Keratinocyte (primary cell): ENCODE measurements at regions not wholly inside any gene's neighbourhood (a gene's known extent, or its start where the extent isn't known, plus 50 kb on each side); places are given as distances from the start of the nearest gene placed in this dataset.
A peak's percentile ranks its signal among the peaks of the same experiment; 100 is the strongest.

Experiments used
- DNase-seq: peaks from one replicate; pipeline ENCODE4 v3.0.0-alpha.2; 2011; ENCODE audit warnings: low read depth, missing footprints, low spot score
- FAIRE-seq: peaks from 2 replicates; lab custom pipeline; 2011; peaks lifted over from hg19 to GRCh38; lab: Jason Lieb, UNC
- H2AFZ ChIP-seq: 2 replicates; pipeline ENCODE4 v1.6.0; 2012; ENCODE audit warnings: low read length, control low read depth, inconsistent platforms; ENCODE audit not compliant: control insufficient read depth
- H3K27ac ChIP-seq: 2 replicates; pipeline ENCODE4 v1.5.1; 2011; ENCODE audit warnings: low read length; ENCODE audit not compliant: control insufficient read depth, insufficient read depth
- H3K27me3 ChIP-seq: 3 replicates; pipeline ENCODE4 v1.6.0; 2011; ENCODE audit warnings: low read length; ENCODE audit not compliant: control insufficient read depth, insufficient read depth; ENCODE audit errors: extremely low read depth
- H3K36me3 ChIP-seq, 2 experiments: 2 replicates in 1 of 2; 3 replicates in 1 of 2; pipeline ENCODE4 v1.5.1; 2011; ENCODE audit warnings: low read length in 2 of 2, mild to moderate bottlenecking in 1 of 2; ENCODE audit not compliant: control insufficient read depth in 2 of 2, insufficient read depth in 2 of 2; ENCODE audit errors: extremely low read depth in 1 of 2
- H3K4me1 ChIP-seq: 3 replicates; pipeline ENCODE4 v1.5.1; 2011; ENCODE audit warnings: low read length; ENCODE audit not compliant: control insufficient read depth, insufficient read depth; ENCODE audit errors: extremely low read depth
- H3K4me2 ChIP-seq: 3 replicates; pipeline ENCODE4 v1.6.0; 2011; ENCODE audit warnings: low read depth, low read length; ENCODE audit not compliant: control insufficient read depth, insufficient read depth; ENCODE audit errors: extremely low read depth
- H3K4me3 ChIP-seq, 3 experiments: fragments of 200-600 bp in 1 of 3; sonication (generic) in 1 of 3; 2 replicates in 2 of 3; 3 replicates in 1 of 3; pipeline ENCODE4 v1.5.1; 2011 to 2016; ENCODE audit warnings: low read length in 3 of 3, mild to moderate bottlenecking in 3 of 3, control low read depth in 2 of 3, inconsistent platforms in 1 of 3, low read depth in 1 of 3, mixed read lengths in 1 of 3, mixed run types in 1 of 3, moderate library complexity in 1 of 3; ENCODE audit not compliant: control insufficient read depth in 2 of 3, insufficient read depth in 2 of 3; ENCODE audit errors: extremely low read depth in 1 of 3
- H3K79me2 ChIP-seq: 2 replicates; pipeline ENCODE4 v1.6.0; 2012; ENCODE audit warnings: low read length; ENCODE audit not compliant: control insufficient read depth, insufficient read depth
- H3K9ac ChIP-seq: 3 replicates; pipeline ENCODE4 v1.6.0; 2011; ENCODE audit warnings: low read length; ENCODE audit not compliant: control insufficient read depth, insufficient read depth; ENCODE audit errors: extremely low read depth
- H3K9me1 ChIP-seq: 3 replicates; pipeline ENCODE4 v1.6.0; 2011; ENCODE audit warnings: low read length; ENCODE audit not compliant: control insufficient read depth, insufficient read depth; ENCODE audit errors: extremely low read depth
- H3K9me3 ChIP-seq: 2 replicates; pipeline ENCODE4 v1.5.1; 2012; ENCODE audit warnings: low read depth, low read length; ENCODE audit not compliant: control insufficient read depth
- H4K20me1 ChIP-seq: 3 replicates; pipeline ENCODE4 v1.6.0; 2011; ENCODE audit warnings: low read length; ENCODE audit not compliant: control insufficient read depth, insufficient read depth; ENCODE audit errors: extremely low read depth
- CTCF ChIP-seq, 3 experiments: IDR thresholded peaks in 1 of 3; conservative IDR thresholded peaks in 1 of 3; optimal IDR thresholded peaks in 1 of 3; 2 replicates in 2 of 3; 3 replicates in 1 of 3; pipeline versions ENCODE3 to v1.5.1; 2011; ENCODE audit warnings: low read length in 3 of 3, mild to moderate bottlenecking in 3 of 3, moderate library complexity in 2 of 3, control low read depth in 1 of 3, inconsistent platforms in 1 of 3; ENCODE audit not compliant: insufficient read depth in 2 of 3; ENCODE audit errors: extremely low read depth in 1 of 3
- EZH2 ChIP-seq: IDR thresholded peaks from one replicate; pipeline ENCODE4 v1.6.1; 2012; ENCODE audit warnings: inconsistent platforms, mild to moderate bottlenecking, low read length, moderate library complexity
- dilution Hi-C: fragments of 300-500 bp; cut with MboI; formaldehyde crosslinking; loops from one replicate; pipeline ENCODE4 v1.7.0; 2020; ENCODE audit warnings: low sequenced_read_pairs; ENCODE audit not compliant: extremely low pct_ligation_motif_present

DNA sequence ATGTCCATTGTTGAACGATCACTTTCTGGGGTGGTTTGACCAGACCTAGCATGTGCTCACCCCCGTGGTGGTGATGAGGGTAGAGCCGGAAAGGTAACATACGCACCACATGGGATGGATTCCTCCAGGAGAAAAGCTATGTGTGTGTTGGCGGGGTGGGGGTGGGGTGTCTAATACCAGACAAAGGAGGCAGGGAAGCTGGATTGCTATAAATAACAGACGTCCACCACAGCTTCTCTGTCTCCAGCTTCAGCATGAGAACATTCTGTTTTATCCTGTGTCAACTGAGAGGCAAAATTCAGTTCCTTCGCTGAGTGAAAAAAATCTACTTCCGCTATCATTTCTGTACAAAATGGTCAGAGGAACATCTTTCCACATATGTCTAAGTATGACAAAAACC lies 151.0 kb downstream of the PCSK1 start:
- peak; percentile 73 for FAIRE-seq
- Histone ChIP-seq H3K4me1 (peaks cover 29% of the 10 kb centered on the region), H3K27ac (no peak overlapping the region), H3K36me3 (no peaks in the 10 kb centered on the region), H3K4me3 (no peak overlapping the region), H3K9me1 (no peaks in the 10 kb centered on the region), H2AFZ (no peak overlapping the region), H3K79me2 (no peaks in the 10 kb centered on the region), H3K9me3 (no peaks in the 10 kb centered on the region), H3K27me3 (no peaks in the 10 kb centered on the region), H4K20me1 (no peaks in the 10 kb centered on the region), H3K4me2 (no peak overlapping the region), H3K9ac (no peak overlapping the region)
- TF ChIP-seq CTCF (optimal IDR thresholded peaks at IDR 0.05 in 1 of 3, IDR thresholded peaks at IDR 0.05 in 1 of 3, conservative IDR thresholded peaks at IDR 0.05 in 1 of 3; ENCODE audit: extremely low read depth in 1 of 3, insufficient read depth in 2 of 3, low read length in 3 of 3), result no peak
- TF ChIP-seq EZH2, result no peak
- no peak for DNase-seq
- dilution Hi-C loops, result no loop called here

GRCh38 chr5:96280946-96281393 lies 152.1 kb downstream of the PCSK1 start:
- Histone ChIP-seq H3K9me1 (no peaks in the 10 kb centered on the region), H3K79me2 (no peaks in the 10 kb centered on the region), H2AFZ (no peak overlapping the region), H3K27ac (peak overlapping the region; percentile 93), H3K4me1 (peaks cover 29% of the 10 kb centered on the region), H3K4me2 (peak overlapping the region; percentile 45), H3K9ac (peak overlapping the region; percentile 28), H3K36me3 (no peaks in the 10 kb centered on the region), H3K4me3 (no peak overlapping the region), H4K20me1 (no peaks in the 10 kb centered on the region), H3K9me3 (no peaks in the 10 kb centered on the region), H3K27me3 (no peaks in the 10 kb centered on the region)
- no peak for DNase-seq
- dilution Hi-C loops, result no loop called here
- no peak for FAIRE-seq
- TF ChIP-seq EZH2 (no peak), CTCF (optimal IDR thresholded peaks at IDR 0.05 in 1 of 3, IDR thresholded peaks at IDR 0.05 in 1 of 3, conservative IDR thresholded peaks at IDR 0.05 in 1 of 3; ENCODE audit: extremely low read depth in 1 of 3, insufficient read depth in 2 of 3, low read length in 3 of 3) (no peak)
